K562 (cell line): ENCODE measurements at regions not wholly inside any gene's neighbourhood (a gene's known extent, or its start where the extent isn't known, plus 50 kb on each side); places are given as distances from the start of the nearest gene placed in this dataset.

Experiments used
- ARNT ChIP-seq, 2 experiments: fragments of 450-650 bp; IDR thresholded peaks; 2 replicates each; pipeline ENCODE4 v1.6.1; 2016; ENCODE audit warnings: mild to moderate bottlenecking in 1 of 2
- ELF2 ChIP-seq: fragments of 250-450 bp; sonication (Bioruptor Pico); IDR thresholded peaks from 2 replicates; pipeline ENCODE4 v1.5.0; 2021; ENCODE audit warnings: mild to moderate bottlenecking
- FOS ChIP-seq: IDR thresholded peaks from 3 replicates; pipeline ENCODE4 v1.6.1; 2011; ENCODE audit not compliant: insufficient read length; ENCODE audit errors: extremely low read depth
- GTF2E2 ChIP-seq: fragments of 200-800 bp; sonication (Bioruptor generic); IDR thresholded peaks from 2 replicates; pipeline ENCODE4 v1.6.1; 2016; ENCODE audit warnings: missing genetic modification characterization, missing compliant biosample characterization
- HMGN3 ChIP-seq: IDR thresholded peaks from 2 replicates; pipeline ENCODE4 v1.6.1; 2011; ENCODE audit warnings: borderline replicate concordance, low read depth, mild to moderate bottlenecking, mixed read lengths, low read length; ENCODE audit not compliant: insufficient read length; ENCODE audit errors: extremely low read depth
- MNT ChIP-seq, 2 experiments: fragments of 450-650 bp; conservative IDR thresholded peaks; 2 replicates each; pipeline ENCODE4 v1.6.1; 2017; ENCODE audit warnings: mild to moderate bottlenecking in 2 of 2, moderate library complexity in 2 of 2
- MXD1 ChIP-seq: fragments of 250-450 bp; sonication (Bioruptor Pico); IDR thresholded peaks from 2 replicates; pipeline ENCODE4 v1.8.0; 2021; ENCODE audit warnings: borderline replicate concordance, mild to moderate bottlenecking, moderate library complexity; ENCODE audit not compliant: poor library complexity, severe bottlenecking
- NFRKB ChIP-seq: fragments of 450-650 bp; IDR thresholded peaks from 2 replicates; pipeline ENCODE4 v1.6.1; 2016; ENCODE audit warnings: low read depth
- NR3C1 ChIP-seq: sonication (generic); formaldehyde crosslinking; IDR thresholded peaks from 2 replicates; pipeline ENCODE4 v1.8.1; 2022; ENCODE audit warnings: missing genetic modification reagents
- NR4A1 ChIP-seq, 2 experiments: fragments of 250-450 bp in 1 of 2; fragments of 450-650 bp in 1 of 2; sonication (Bioruptor Pico) in 1 of 2; IDR thresholded peaks; 2 replicates each; pipeline versions ENCODE4 v1.4.0 to v1.6.1; 2016 to 2020; ENCODE audit warnings: mild to moderate bottlenecking in 2 of 2, missing compliant biosample characterization in 1 of 2, missing genetic modification characterization in 1 of 2, moderate library complexity in 1 of 2
- NUFIP1 ChIP-seq: fragments of 450-650 bp; IDR thresholded peaks from 2 replicates; pipeline ENCODE4 v1.6.1; 2018; ENCODE audit not compliant: partially characterized antibody
- PHTF2 ChIP-seq: fragments of 250-450 bp; sonication (Bioruptor Pico); IDR thresholded peaks from 2 replicates; pipeline ENCODE4 v1.5.0; 2021; ENCODE audit warnings: mild to moderate bottlenecking
- PRMT5 ChIP-seq: sonication (generic); formaldehyde crosslinking; IDR thresholded peaks from 2 replicates; pipeline ENCODE4 v1.5.0; 2020; ENCODE audit warnings: missing genetic modification reagents
- PRPF4 ChIP-seq: fragments of 200-400 bp; formaldehyde crosslinking; IDR thresholded peaks from one replicate; pipeline ENCODE4 v1.6.1; 2017; ENCODE audit warnings: low read length, low read depth, mild to moderate bottlenecking; ENCODE audit not compliant: insufficient read depth, poor library complexity, severe bottlenecking
- YBX1 ChIP-seq: fragments of 450-650 bp; IDR thresholded peaks from 2 replicates; pipeline ENCODE4 v1.7.1; 2016; ENCODE audit warnings: mild to moderate bottlenecking
- ZC3H11A ChIP-seq: IDR thresholded peaks from 2 replicates; pipeline ENCODE4 v1.6.1; 2012; ENCODE audit warnings: low read depth, low read length, improper control_type of control experiment
- ZNF24 ChIP-seq: fragments of 450-650 bp; IDR thresholded peaks from 2 replicates; pipeline ENCODE4 v1.6.1; 2016
- ZNF512 ChIP-seq: IDR thresholded peaks from 2 replicates; pipeline ENCODE4 v1.6.1; 2016; ENCODE audit warnings: missing genetic modification characterization, missing compliant biosample characterization

- TF ChIP-seq PRPF4: no peak
- TF ChIP-seq PHTF2 (CRISPR knock-in tag): no peak
- TF ChIP-seq HMGN3: no peak
- no peak; a peak in 1 of 4 replicates for TF ChIP-seq MNT (conservative IDR thresholded peaks at IDR 0.05)
- no peak for TF ChIP-seq FOS
- TF ChIP-seq MXD1 (CRISPR knock-in tag): no peak
- no peak for TF ChIP-seq NUFIP1
- no peak; the same call in 1 of the 2 replicates for TF ChIP-seq GTF2E2 (tag)
- no peak for TF ChIP-seq NR4A1 (CRISPR knock-in tag; IDR thresholded peaks at IDR 0.05)
- no peak for TF ChIP-seq NR4A1 (tag; IDR thresholded peaks at IDR 0.05)
- no peak for TF ChIP-seq ELF2 (CRISPR knock-in tag)
- TF ChIP-seq ARNT (IDR thresholded peaks at IDR 0.05): peak in 1 of 2 experiments; percentile 85; a peak in 1 of 4 replicates
- TF ChIP-seq YBX1: no peak
- no peak for TF ChIP-seq ZC3H11A
- no peak for TF ChIP-seq PRMT5 (CRISPR knock-in tag)
- TF ChIP-seq ZNF512 (tag): no peak
- TF ChIP-seq ZNF24: no peak
- TF ChIP-seq NFRKB: no peak
- TF ChIP-seq NR3C1: no peak
These were observed 98.5 kb upstream of the KDM7A start (continued) for GRCh38 chr7:140275069-140275965.
